ENCODE measurements at regions not wholly inside any gene's neighbourhood (a gene's known extent, or its start where the extent isn't known, plus 50 kb on each side); places are given as distances from the start of the nearest gene placed in this dataset.

GRCh38 chr7:33784000-33784399 is 121.3 kb upstream of the BMPER start:
- ChIA-PET POLR2A (no interaction called here), RAD21 (ENCODE audit: low non-redundant PET in 1 of 2, low total read pairs in 2 of 2, uncharacterized antibody in 2 of 2, unreplicated experiment in 2 of 2) (no interaction called here), CTCF (no interaction called here)
- H4K20me1 ChIP-seq (ENCODE audit: insufficient read depth) = no peaks in the 10 kb centered on the region
- no peak for ATAC-seq
- H3K9ac ChIP-seq (ENCODE audit: low read length) = no peak overlapping the region
- no peak for DNase-seq (ENCODE audit: low read depth, low spot score)
- no peak overlapping the region for H2AFZ ChIP-seq (ENCODE audit: low read depth, low read length, poor library complexity, severe bottlenecking)
- H3K27ac ChIP-seq (ENCODE audit: low read depth, low read length) = no peak overlapping the region
- H3K4me2 ChIP-seq (ENCODE audit: low read length) = no peak overlapping the region
- no peaks in the 10 kb centered on the region for H3K36me3 ChIP-seq (ENCODE audit: control insufficient read depth in 1 of 2, insufficient read depth in 2 of 2, low read length in 2 of 2)
- TF ChIP-seq RAD21 (IDR thresholded peaks at IDR 0.05; ENCODE audit: low read depth) (no peak), SP1 (IDR thresholded peaks at IDR 0.05; ENCODE audit: low read depth) (no peak)
- BruUV-seq (replicated peaks) = no TSS peak
- no peaks in the 10 kb centered on the region for H3K9me2 ChIP-seq (ENCODE audit: insufficient read depth)
- peaks cover 5% of the 10 kb centered on the region; the same call in 1 of the 2 replicates for H3K27me3 ChIP-seq (ENCODE audit: insufficient read depth, low read length)
- no peaks in the 10 kb centered on the region for H3K79me2 ChIP-seq (ENCODE audit: insufficient read depth, low read length)
- no peak overlapping the region for H3K4me3 ChIP-seq (replicated peaks in 1 of 2; ENCODE audit: low read depth in 1 of 2, low read length in 2 of 2)
- intact Hi-C loops (cut with micrococcal nuclease) = no loop called here
- H3K4me1 ChIP-seq (ENCODE audit: control insufficient read depth in 1 of 2, insufficient read depth in 2 of 2, low read length in 2 of 2) = no peaks in the 10 kb centered on the region
- H3K9me3 ChIP-seq (ENCODE audit: control insufficient read depth in 1 of 2, insufficient read depth in 1 of 2, low read depth in 1 of 2, low read length in 2 of 2) = no peaks in the 10 kb centered on the region

- H3K79me2 ChIP-seq (ENCODE audit: insufficient read depth, low read length) = no peaks in the 10 kb centered on the region
- ChIA-PET RAD21 (ENCODE audit: low non-redundant PET in 1 of 2, low total read pairs in 2 of 2, uncharacterized antibody in 2 of 2, unreplicated experiment in 2 of 2) (no interaction called here), CTCF (no interaction called here), POLR2A (no interaction called here)
- BruUV-seq (replicated peaks) = no TSS peak
- DNase-seq (ENCODE audit: low read depth, low spot score) = no peak
- no peak overlapping the region for H3K4me2 ChIP-seq (ENCODE audit: low read length)
- H3K27ac ChIP-seq (ENCODE audit: low read depth, low read length) = no peak overlapping the region
- peaks cover 9% of the 10 kb centered on the region; the same call in 1 of the 2 replicates for H3K27me3 ChIP-seq (ENCODE audit: insufficient read depth, low read length)
- TF ChIP-seq ZBTB33 (IDR thresholded peaks at IDR 0.05; ENCODE audit: extremely low read depth, insufficient replicate concordance, low read length) = no peak
- H4K20me1 ChIP-seq (ENCODE audit: insufficient read depth) = no peaks in the 10 kb centered on the region
- no peaks in the 10 kb centered on the region for H3K9me2 ChIP-seq (ENCODE audit: insufficient read depth)
- no peak for ATAC-seq
- H3K9ac ChIP-seq (ENCODE audit: low read length) = no peak overlapping the region
- no peaks in the 10 kb centered on the region for H3K9me3 ChIP-seq (ENCODE audit: control insufficient read depth in 1 of 2, insufficient read depth in 1 of 2, low read depth in 1 of 2, low read length in 2 of 2)
- intact Hi-C loops (cut with micrococcal nuclease) = no loop called here
- no peaks in the 10 kb centered on the region for H3K4me1 ChIP-seq (ENCODE audit: control insufficient read depth in 1 of 2, insufficient read depth in 2 of 2, low read length in 2 of 2)
- no peak overlapping the region for H3K4me3 ChIP-seq (replicated peaks in 1 of 2; ENCODE audit: low read depth in 1 of 2, low read length in 2 of 2)
- no peak overlapping the region for H2AFZ ChIP-seq (ENCODE audit: low read depth, low read length, poor library complexity, severe bottlenecking)
- H3K36me3 ChIP-seq (ENCODE audit: control insufficient read depth in 1 of 2, insufficient read depth in 2 of 2, low read length in 2 of 2) = no peaks in the 10 kb centered on the region
These were observed 116.8 kb upstream of the BMPER start for GRCh38 chr7:33788531-33788930.

All from HCT116 (cell line).